ENCODE measurements at regions not wholly inside any gene's neighbourhood (a gene's known extent, or its start where the extent isn't known, plus 50 kb on each side); places are given as distances from the start of the nearest gene placed in this dataset.

- no peak for TF ChIP-seq ZFP30 (CRISPR knock-in tag; IDR thresholded peaks at IDR 0.05)
- no peak for TF ChIP-seq ZNF8 (CRISPR knock-in tag; IDR thresholded peaks at IDR 0.05)
- no peak for TF ChIP-seq CSDC2 (CRISPR knock-in tag; IDR thresholded peaks at IDR 0.05)
- TF ChIP-seq ARNTL (CRISPR knock-in tag; IDR thresholded peaks at IDR 0.05; ENCODE audit: borderline replicate concordance, low read depth): no peak
- no peak for TF ChIP-seq ISL1 (CRISPR knock-in tag; IDR thresholded peaks at IDR 0.05)
- no peak for TF ChIP-seq RARB (CRISPR knock-in tag; IDR thresholded peaks at IDR 0.05)
- TF ChIP-seq TOX (CRISPR knock-in tag; IDR thresholded peaks at IDR 0.05; ENCODE audit: borderline replicate concordance): no peak
- no peak for TF ChIP-seq ZFP3 (CRISPR knock-in tag; IDR thresholded peaks at IDR 0.05)
- TF ChIP-seq OSR1 (CRISPR knock-in tag; IDR thresholded peaks at IDR 0.05): no peak
- no peak for TF ChIP-seq GLIS3 (CRISPR knock-in tag; IDR thresholded peaks at IDR 0.05)
- TF ChIP-seq PATZ1 (CRISPR knock-in tag; IDR thresholded peaks at IDR 0.05; ENCODE audit: borderline replicate concordance): no peak
- TF ChIP-seq POU6F1 (CRISPR knock-in tag; IDR thresholded peaks at IDR 0.05; ENCODE audit: borderline replicate concordance, low read depth): no peak
- TF ChIP-seq ZNF70 (CRISPR knock-in tag; IDR thresholded peaks at IDR 0.05): no peak
- no peak for TF ChIP-seq CSRNP3 (CRISPR knock-in tag; IDR thresholded peaks at IDR 0.05)
- TF ChIP-seq TCF4 (CRISPR knock-in tag; IDR thresholded peaks at IDR 0.05; ENCODE audit: borderline replicate concordance): no peak
- TF ChIP-seq ESRRG (CRISPR knock-in tag; IDR thresholded peaks at IDR 0.05): no peak
- ATAC-seq: no peak
Measured at GRCh38 chr2:177074099-177074710, 138.4 kb upstream of the HNRNPA3 start.

- ATAC-seq: no peak
- TF ChIP-seq TCF4 (CRISPR knock-in tag; IDR thresholded peaks at IDR 0.05; ENCODE audit: borderline replicate concordance) (no peak), ZC3H10 (CRISPR knock-in tag; IDR thresholded peaks at IDR 0.05) (no peak), ISL1 (CRISPR knock-in tag; IDR thresholded peaks at IDR 0.05) (no peak), ZNF565 (CRISPR knock-in tag; conservative IDR thresholded peaks at IDR 0.05; ENCODE audit: low read depth) (no peak), ZFP30 (CRISPR knock-in tag; IDR thresholded peaks at IDR 0.05) (no peak)
Measured at GRCh38 chr2:177075254-177075653, 137.3 kb upstream of the HNRNPA3 start.

- no peak for TF ChIP-seq ZNF70 (CRISPR knock-in tag; IDR thresholded peaks at IDR 0.05)
- TF ChIP-seq ARNTL (CRISPR knock-in tag; IDR thresholded peaks at IDR 0.05; ENCODE audit: borderline replicate concordance, low read depth): no peak
- TF ChIP-seq SNAI2 (CRISPR knock-in tag; IDR thresholded peaks at IDR 0.05): no peak
- no peak for TF ChIP-seq ZFP3 (CRISPR knock-in tag; IDR thresholded peaks at IDR 0.05)
- no peak for TF ChIP-seq PATZ1 (CRISPR knock-in tag; IDR thresholded peaks at IDR 0.05; ENCODE audit: borderline replicate concordance)
- no peak for TF ChIP-seq ZFP30 (CRISPR knock-in tag; IDR thresholded peaks at IDR 0.05)
- TF ChIP-seq BACH2 (CRISPR knock-in tag; IDR thresholded peaks at IDR 0.05; ENCODE audit: borderline replicate concordance): no peak
- no peak for TF ChIP-seq ZC3H10 (CRISPR knock-in tag; IDR thresholded peaks at IDR 0.05)
- no peak for TF ChIP-seq ZNF8 (CRISPR knock-in tag; IDR thresholded peaks at IDR 0.05)
- no peak for TF ChIP-seq CREB5 (CRISPR knock-in tag; IDR thresholded peaks at IDR 0.05; ENCODE audit: low read depth)
- no peak for TF ChIP-seq GLIS3 (CRISPR knock-in tag; IDR thresholded peaks at IDR 0.05)
- TF ChIP-seq ZNF565 (CRISPR knock-in tag; conservative IDR thresholded peaks at IDR 0.05; ENCODE audit: low read depth): no peak
- TF ChIP-seq TCF4 (CRISPR knock-in tag; IDR thresholded peaks at IDR 0.05; ENCODE audit: borderline replicate concordance): no peak
- no peak for TF ChIP-seq ESRRG (CRISPR knock-in tag; IDR thresholded peaks at IDR 0.05)
- TF ChIP-seq CSRNP3 (CRISPR knock-in tag; IDR thresholded peaks at IDR 0.05): no peak
- TF ChIP-seq TSHZ2 (CRISPR knock-in tag; IDR thresholded peaks at IDR 0.05): no peak
- TF ChIP-seq OSR1 (CRISPR knock-in tag; IDR thresholded peaks at IDR 0.05): no peak
- ATAC-seq: no peak
Measured at GRCh38 chr2:177076636-177077179, 135.9 kb upstream of the HNRNPA3 start.
